LNCaP clone FGC (cell line): ENCODE measurements at regions not wholly inside any gene's neighbourhood (a gene's known extent, or its start where the extent isn't known, plus 50 kb on each side); places are given as distances from the start of the nearest gene placed in this dataset.

Source experiments
- DNase-seq: peaks from one replicate; pipeline ENCODE4 v3.0.0-alpha.2; 2011; ENCODE audit warnings: low read depth
- H3K4me3 ChIP-seq: 2 replicates; pipeline ENCODE4 v1.5.1; 2011; ENCODE audit warnings: mild to moderate bottlenecking, low read depth, low read length, control low read depth
- TF ChIP-seq, protein P1 (sequence below): IDR thresholded peaks from 2 replicates; pipeline ENCODE4 v1.5.1; 2012; ENCODE audit warnings: mild to moderate bottlenecking; ENCODE audit not compliant: control insufficient read depth, insufficient read depth; ENCODE audit errors: extremely low read depth

DNA sequence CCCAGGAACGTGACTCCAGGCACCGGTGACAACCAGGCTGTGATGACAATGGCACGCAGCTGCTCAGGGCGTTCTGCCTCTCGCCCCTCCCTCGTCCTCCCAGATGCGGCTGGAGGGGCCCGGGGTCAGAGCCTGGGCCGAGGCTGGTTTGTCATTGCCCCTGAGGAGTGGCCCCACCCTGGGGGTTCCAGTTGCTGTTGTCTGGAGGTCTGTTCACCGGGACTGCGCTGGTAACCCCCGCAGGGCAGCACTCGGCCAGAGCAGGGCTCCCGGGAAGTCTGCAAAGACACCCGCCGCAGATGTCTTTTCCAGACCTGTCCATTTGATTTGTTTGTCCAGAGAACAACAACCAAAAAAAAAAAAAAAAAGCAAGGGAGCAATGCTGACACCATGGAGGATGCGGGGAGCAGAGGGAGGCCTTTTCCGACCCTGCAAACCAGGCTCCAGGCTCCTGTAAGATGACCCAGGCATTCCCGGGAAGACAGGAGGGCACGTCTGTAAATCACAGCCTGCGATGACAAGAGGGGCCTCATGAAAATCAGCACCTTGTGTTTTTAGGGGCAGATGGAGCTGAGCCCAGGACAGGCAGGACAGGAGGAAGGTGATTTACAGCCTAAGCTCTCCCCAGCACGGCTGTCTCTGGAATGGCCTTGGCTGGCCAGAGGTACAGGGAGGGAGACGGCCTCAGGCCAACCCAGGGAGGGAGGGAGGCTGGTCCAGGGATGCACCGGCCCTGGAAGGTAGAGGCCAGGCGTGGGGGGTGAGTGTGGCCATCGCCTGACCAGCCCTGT is 189.3 kb downstream of the ERMARD start:
- H3K4me3 ChIP-seq, result no peak overlapping the region
- DNase-seq, result no peak
- TF ChIP-seq, protein P1, sequence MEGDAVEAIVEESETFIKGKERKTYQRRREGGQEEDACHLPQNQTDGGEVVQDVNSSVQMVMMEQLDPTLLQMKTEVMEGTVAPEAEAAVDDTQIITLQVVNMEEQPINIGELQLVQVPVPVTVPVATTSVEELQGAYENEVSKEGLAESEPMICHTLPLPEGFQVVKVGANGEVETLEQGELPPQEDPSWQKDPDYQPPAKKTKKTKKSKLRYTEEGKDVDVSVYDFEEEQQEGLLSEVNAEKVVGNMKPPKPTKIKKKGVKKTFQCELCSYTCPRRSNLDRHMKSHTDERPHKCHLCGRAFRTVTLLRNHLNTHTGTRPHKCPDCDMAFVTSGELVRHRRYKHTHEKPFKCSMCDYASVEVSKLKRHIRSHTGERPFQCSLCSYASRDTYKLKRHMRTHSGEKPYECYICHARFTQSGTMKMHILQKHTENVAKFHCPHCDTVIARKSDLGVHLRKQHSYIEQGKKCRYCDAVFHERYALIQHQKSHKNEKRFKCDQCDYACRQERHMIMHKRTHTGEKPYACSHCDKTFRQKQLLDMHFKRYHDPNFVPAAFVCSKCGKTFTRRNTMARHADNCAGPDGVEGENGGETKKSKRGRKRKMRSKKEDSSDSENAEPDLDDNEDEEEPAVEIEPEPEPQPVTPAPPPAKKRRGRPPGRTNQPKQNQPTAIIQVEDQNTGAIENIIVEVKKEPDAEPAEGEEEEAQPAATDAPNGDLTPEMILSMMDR, result no peak

DNA sequence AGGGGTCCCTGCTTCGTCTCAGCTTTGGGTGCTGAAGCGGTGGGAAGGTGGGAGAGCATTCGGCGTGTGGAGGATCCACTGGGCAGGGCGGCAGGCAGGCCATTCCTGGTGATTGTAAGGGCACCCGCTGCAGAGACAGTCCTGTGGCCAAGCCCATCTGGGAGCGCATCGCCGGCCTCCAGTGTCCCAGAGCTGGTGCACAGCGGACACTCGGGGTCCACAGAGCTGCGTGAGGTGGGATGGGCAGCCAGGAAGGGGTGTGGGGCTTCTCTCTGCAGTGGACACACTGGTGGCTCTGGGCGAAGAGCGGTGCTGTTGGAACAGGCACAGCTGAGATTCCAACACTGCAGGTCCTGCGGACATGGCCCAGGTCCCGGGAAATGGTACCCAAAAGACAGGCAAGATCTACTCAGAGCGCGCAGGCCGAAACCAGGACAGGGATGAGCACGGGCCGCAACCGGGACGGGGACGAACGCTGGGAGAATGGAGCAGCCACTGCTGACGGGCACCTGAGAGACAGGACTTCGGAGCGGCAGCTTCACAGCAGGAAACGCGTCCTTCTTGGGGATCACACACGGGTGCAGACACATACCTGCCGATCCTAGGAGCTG is 188.2 kb downstream of the ERMARD start:
- TF ChIP-seq, protein P1, result no peak
- H3K4me3 ChIP-seq, result no peak overlapping the region
- DNase-seq, result no peak

DNA sequence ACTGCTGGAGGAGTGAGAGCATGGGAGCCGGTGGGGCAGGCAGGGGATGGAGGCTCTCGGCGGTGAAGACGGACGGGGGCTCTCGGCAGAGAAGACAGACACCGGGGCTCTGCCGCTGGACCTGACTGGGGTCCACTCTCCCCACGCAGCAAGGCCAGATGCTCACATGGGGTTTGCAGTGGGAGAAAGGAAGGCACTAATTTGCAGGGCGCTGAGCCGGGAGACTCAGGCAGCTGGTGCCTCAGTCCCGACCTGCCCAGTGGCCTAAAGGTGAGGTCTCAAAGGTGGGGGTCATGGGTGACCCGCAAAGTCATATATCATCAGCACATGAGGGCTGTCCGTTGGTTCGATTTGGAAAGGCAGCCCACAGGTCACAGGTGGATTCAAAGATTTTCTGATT is 187.3 kb downstream of the ERMARD start:
- no peak overlapping the region for H3K4me3 ChIP-seq
- no peak for DNase-seq
- TF ChIP-seq, protein P1, result no peak

GRCh38 chr6:169938262-169938701 is 186.9 kb downstream of the ERMARD start:
- no peak overlapping the region for H3K4me3 ChIP-seq
- DNase-seq, result no peak
- TF ChIP-seq, protein P1, result no peak

- no peak for DNase-seq
- no peak overlapping the region for H3K4me3 ChIP-seq
- TF ChIP-seq, protein P1, result no peak
Measured at GRCh38 chr6:169937389-169938261, 186.2 kb downstream of the ERMARD start.

DNA sequence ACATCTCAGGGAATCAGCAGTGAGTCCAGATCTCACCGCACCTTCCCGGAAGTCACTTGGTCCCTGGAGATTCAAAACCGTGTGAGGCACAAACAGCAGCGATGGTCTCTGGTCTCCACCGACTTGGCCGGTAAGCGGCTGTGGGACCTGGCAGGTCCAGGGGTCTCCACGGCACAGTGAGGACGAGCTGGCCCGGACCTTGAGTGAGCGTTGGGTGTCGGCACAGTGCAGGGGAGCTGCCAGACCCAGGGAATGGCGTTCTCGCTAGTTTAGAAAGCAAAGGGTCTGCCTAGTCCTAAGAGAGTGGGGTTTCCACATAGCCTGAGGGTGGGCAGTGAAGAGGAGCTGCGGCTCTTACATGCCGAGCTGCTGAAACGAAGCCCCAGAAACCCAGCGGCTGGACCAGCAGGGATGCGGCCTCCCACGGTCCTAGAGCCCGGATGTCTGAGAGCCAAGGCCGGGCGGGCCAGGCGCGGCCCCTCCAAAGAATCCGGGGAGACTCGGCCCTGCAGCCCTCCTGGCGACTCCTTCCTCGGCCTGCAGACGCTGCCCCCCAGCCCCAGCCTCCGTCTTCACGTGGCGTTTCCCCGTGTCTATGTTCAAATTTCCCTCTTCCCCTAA is 185.0 kb downstream of the ERMARD start:
- no peak overlapping the region for H3K4me3 ChIP-seq
- no peak for DNase-seq
- TF ChIP-seq, protein P1, result no peak
